ENCODE measurements at regions not wholly inside any gene's neighbourhood (a gene's known extent, or its start where the extent isn't known, plus 50 kb on each side); places are given as distances from the start of the nearest gene placed in this dataset.
"Not testable (repeated sequence)": the region's sequence is repeated elsewhere in the genome, so short reads cannot be mapped to it uniquely, and the experiment has no call there.

GRCh38 chr18:53859764-53860163, 364.7 kb downstream of the MBD2 start:
- H3K4me1 ChIP-seq (ENCODE audit: insufficient read depth, poor library complexity, severe bottlenecking): no peaks in the 10 kb centered on the region
- H3K27ac ChIP-seq (ENCODE audit: poor library complexity, severe bottlenecking): no peak overlapping the region
- no peaks in the 10 kb centered on the region for H3K27me3 ChIP-seq (ENCODE audit: insufficient read depth, poor library complexity, severe bottlenecking)
- TF ChIP-seq CTCF (IDR thresholded peaks at IDR 0.05; ENCODE audit: poor library complexity, severe bottlenecking): no peak
- no peak for DNase-seq (ENCODE audit: low spot score)
- H3K36me3 ChIP-seq (ENCODE audit: low read depth): no peaks in the 10 kb centered on the region
- ATAC-seq (ENCODE audit: low read depth): no peak
- no peak overlapping the region for H3K4me3 ChIP-seq (ENCODE audit: severe bottlenecking)
- no peaks in the 10 kb centered on the region for H3K9me3 ChIP-seq (ENCODE audit: severe bottlenecking)

- no peak overlapping the region for H3K27ac ChIP-seq (ENCODE audit: poor library complexity, severe bottlenecking)
- H3K4me3 ChIP-seq (ENCODE audit: severe bottlenecking): no peak overlapping the region
- no peaks in the 10 kb centered on the region for H3K36me3 ChIP-seq (ENCODE audit: low read depth)
- no peaks in the 10 kb centered on the region for H3K27me3 ChIP-seq (ENCODE audit: insufficient read depth, poor library complexity, severe bottlenecking)
- no peak for TF ChIP-seq CTCF (IDR thresholded peaks at IDR 0.05; ENCODE audit: poor library complexity, severe bottlenecking)
- DNase-seq (ENCODE audit: low spot score) (no peak), ATAC-seq (ENCODE audit: low read depth) (no peak)
- no peaks in the 10 kb centered on the region for H3K9me3 ChIP-seq (ENCODE audit: severe bottlenecking)
- H3K4me1 ChIP-seq (ENCODE audit: insufficient read depth, poor library complexity, severe bottlenecking): no peaks in the 10 kb centered on the region
Measured at GRCh38 chr18:53850902-53851301, 373.6 kb downstream of the MBD2 start.

GRCh38 chr18:53843763-53844162, 380.7 kb downstream of the MBD2 start:
- Histone ChIP-seq H3K9me3 (ENCODE audit: severe bottlenecking) (no peaks in the 10 kb centered on the region), H3K4me3 (ENCODE audit: severe bottlenecking) (no peak overlapping the region), H3K27ac (ENCODE audit: poor library complexity, severe bottlenecking) (no peak overlapping the region), H3K4me1 (ENCODE audit: insufficient read depth, poor library complexity, severe bottlenecking) (no peaks in the 10 kb centered on the region), H3K36me3 (ENCODE audit: low read depth) (no peaks in the 10 kb centered on the region), H3K27me3 (ENCODE audit: insufficient read depth, poor library complexity, severe bottlenecking) (no peaks in the 10 kb centered on the region)
- no peak for DNase-seq (ENCODE audit: low spot score)
- ATAC-seq (ENCODE audit: low read depth): no peak
- TF ChIP-seq CTCF (IDR thresholded peaks at IDR 0.05; ENCODE audit: poor library complexity, severe bottlenecking): no peak

- no peaks in the 10 kb centered on the region for H3K4me1 ChIP-seq (ENCODE audit: insufficient read depth, poor library complexity, severe bottlenecking)
- no peak overlapping the region for H3K4me3 ChIP-seq (ENCODE audit: severe bottlenecking)
- DNase-seq (ENCODE audit: low spot score) (no peak), ATAC-seq (ENCODE audit: low read depth) (no peak)
- H3K27me3 ChIP-seq (ENCODE audit: insufficient read depth, poor library complexity, severe bottlenecking): no peaks in the 10 kb centered on the region
- no peak for TF ChIP-seq CTCF (IDR thresholded peaks at IDR 0.05; ENCODE audit: poor library complexity, severe bottlenecking)
- H3K36me3 ChIP-seq (ENCODE audit: low read depth): no peaks in the 10 kb centered on the region
- H3K27ac ChIP-seq (ENCODE audit: poor library complexity, severe bottlenecking): no peak overlapping the region
- no peaks in the 10 kb centered on the region for H3K9me3 ChIP-seq (ENCODE audit: severe bottlenecking)
Measured at GRCh38 chr18:53843113-53843760, 381.2 kb downstream of the MBD2 start.

GRCh38 chr18:53838746-53839145, 385.7 kb downstream of the MBD2 start:
- no peaks in the 10 kb centered on the region for H3K9me3 ChIP-seq (ENCODE audit: severe bottlenecking)
- DNase-seq (ENCODE audit: low spot score) (no peak), ATAC-seq (ENCODE audit: low read depth) (no peak)
- H3K36me3 ChIP-seq (ENCODE audit: low read depth): no peaks in the 10 kb centered on the region
- TF ChIP-seq CTCF (IDR thresholded peaks at IDR 0.05; ENCODE audit: poor library complexity, severe bottlenecking): no peak
- H3K4me1 ChIP-seq (ENCODE audit: insufficient read depth, poor library complexity, severe bottlenecking): no peaks in the 10 kb centered on the region
- no peaks in the 10 kb centered on the region for H3K27me3 ChIP-seq (ENCODE audit: insufficient read depth, poor library complexity, severe bottlenecking)
- no peak overlapping the region for H3K4me3 ChIP-seq (ENCODE audit: severe bottlenecking)
- no peak overlapping the region for H3K27ac ChIP-seq (ENCODE audit: poor library complexity, severe bottlenecking)

GRCh38 chr18:53821141-53821540, 403.3 kb downstream of the MBD2 start:
- ATAC-seq (ENCODE audit: low read depth): not testable (repeated sequence)

More at GRCh38 chr18:53821141-53821540, 403.3 kb downstream of the MBD2 start:
- not testable (repeated sequence) for H3K4me3 ChIP-seq (ENCODE audit: severe bottlenecking); DNase-seq (ENCODE audit: low spot score); H3K4me1 ChIP-seq (ENCODE audit: insufficient read depth, poor library complexity, severe bottlenecking); H3K9me3 ChIP-seq (ENCODE audit: severe bottlenecking); H3K27me3 ChIP-seq (ENCODE audit: insufficient read depth, poor library complexity, severe bottlenecking); H3K36me3 ChIP-seq (ENCODE audit: low read depth); H3K27ac ChIP-seq (ENCODE audit: poor library complexity, severe bottlenecking)
